Astrocyte (in vitro differentiated cells and primary cell): ENCODE measurements at regions not wholly inside any gene's neighbourhood (a gene's known extent, or its start where the extent isn't known, plus 50 kb on each side); places are given as distances from the start of the nearest gene placed in this dataset.

Experiments used
- EZH2 ChIP-seq: IDR thresholded peaks from 2 replicates; pipeline ENCODE4 v1.6.1; 2012; ENCODE audit warnings: mild to moderate bottlenecking, low read length, inconsistent platforms; ENCODE audit not compliant: insufficient read depth
- TF ChIP-seq, protein P1 (sequence below): IDR thresholded peaks from 2 replicates; pipeline ENCODE4 v1.5.1; 2011; ENCODE audit warnings: low read depth, mild to moderate bottlenecking, inconsistent platforms, low read length, moderate library complexity; ENCODE audit not compliant: insufficient read depth

- TF ChIP-seq, protein P1, sequence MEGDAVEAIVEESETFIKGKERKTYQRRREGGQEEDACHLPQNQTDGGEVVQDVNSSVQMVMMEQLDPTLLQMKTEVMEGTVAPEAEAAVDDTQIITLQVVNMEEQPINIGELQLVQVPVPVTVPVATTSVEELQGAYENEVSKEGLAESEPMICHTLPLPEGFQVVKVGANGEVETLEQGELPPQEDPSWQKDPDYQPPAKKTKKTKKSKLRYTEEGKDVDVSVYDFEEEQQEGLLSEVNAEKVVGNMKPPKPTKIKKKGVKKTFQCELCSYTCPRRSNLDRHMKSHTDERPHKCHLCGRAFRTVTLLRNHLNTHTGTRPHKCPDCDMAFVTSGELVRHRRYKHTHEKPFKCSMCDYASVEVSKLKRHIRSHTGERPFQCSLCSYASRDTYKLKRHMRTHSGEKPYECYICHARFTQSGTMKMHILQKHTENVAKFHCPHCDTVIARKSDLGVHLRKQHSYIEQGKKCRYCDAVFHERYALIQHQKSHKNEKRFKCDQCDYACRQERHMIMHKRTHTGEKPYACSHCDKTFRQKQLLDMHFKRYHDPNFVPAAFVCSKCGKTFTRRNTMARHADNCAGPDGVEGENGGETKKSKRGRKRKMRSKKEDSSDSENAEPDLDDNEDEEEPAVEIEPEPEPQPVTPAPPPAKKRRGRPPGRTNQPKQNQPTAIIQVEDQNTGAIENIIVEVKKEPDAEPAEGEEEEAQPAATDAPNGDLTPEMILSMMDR: no peak
- no peak for TF ChIP-seq EZH2
These were observed 217.7 kb upstream of the SLC35G4 start for GRCh38 chr18:11391661-11392060.
